ENCODE measurements at regions not wholly inside any gene's neighbourhood (a gene's known extent, or its start where the extent isn't known, plus 50 kb on each side); places are given as distances from the start of the nearest gene placed in this dataset.
"Not testable (repeated sequence)": the region's sequence is repeated elsewhere in the genome, so short reads cannot be mapped to it uniquely, and the experiment has no call there.

DNA sequence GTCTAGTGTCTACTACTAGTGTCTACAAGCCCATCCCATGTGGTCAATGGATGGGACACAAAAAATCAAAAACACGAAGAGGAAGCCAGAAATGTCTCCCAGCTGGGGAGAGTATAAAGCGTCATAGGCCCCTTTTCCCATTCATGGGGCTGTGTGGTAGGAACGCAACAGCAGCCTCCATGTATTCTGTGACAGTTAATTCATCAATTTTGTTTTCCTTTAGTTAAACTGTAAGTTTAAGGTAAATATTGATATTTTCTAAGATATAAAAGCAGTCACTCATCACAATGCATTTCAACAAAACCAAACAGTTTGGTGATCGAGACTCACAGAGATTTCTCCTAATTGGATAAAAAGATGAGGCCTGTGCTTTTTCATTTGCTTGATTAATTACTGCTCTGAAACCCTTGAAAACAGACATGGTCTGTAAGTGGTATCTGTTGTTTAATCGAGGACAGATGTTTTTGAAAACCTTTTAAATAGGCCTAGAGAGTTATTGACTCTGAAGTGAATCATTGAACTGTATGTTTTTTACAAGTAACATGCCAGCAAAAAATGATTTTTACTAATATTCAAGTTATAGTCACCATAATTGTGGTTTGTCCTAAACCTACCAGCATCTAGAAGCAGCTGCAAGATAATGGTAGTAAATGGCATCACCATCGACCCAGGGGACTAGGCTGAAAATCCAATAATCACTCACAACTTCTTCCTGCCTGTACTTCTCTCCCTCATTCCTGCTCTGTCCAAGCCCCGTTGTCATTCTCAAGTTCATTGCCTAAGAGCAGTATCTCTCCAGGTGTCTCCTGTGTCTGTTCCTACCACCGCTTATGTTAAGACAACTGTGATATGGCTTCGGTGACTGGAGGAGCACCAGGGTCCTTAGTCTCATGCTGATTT, 87.7 kb upstream of the SHISA3 start:
- no peak overlapping the region for H3K4me3 ChIP-seq
- no peaks in the 10 kb centered on the region for H3K4me1 ChIP-seq
- no peaks in the 10 kb centered on the region for H3K27me3 ChIP-seq
- H3K36me3 ChIP-seq, result no peaks in the 10 kb centered on the region
- no peaks in the 10 kb centered on the region for H3K9me3 ChIP-seq
- intact Hi-C loops (cut with DNase I), result no loop called here
- TF ChIP-seq, protein P1, sequence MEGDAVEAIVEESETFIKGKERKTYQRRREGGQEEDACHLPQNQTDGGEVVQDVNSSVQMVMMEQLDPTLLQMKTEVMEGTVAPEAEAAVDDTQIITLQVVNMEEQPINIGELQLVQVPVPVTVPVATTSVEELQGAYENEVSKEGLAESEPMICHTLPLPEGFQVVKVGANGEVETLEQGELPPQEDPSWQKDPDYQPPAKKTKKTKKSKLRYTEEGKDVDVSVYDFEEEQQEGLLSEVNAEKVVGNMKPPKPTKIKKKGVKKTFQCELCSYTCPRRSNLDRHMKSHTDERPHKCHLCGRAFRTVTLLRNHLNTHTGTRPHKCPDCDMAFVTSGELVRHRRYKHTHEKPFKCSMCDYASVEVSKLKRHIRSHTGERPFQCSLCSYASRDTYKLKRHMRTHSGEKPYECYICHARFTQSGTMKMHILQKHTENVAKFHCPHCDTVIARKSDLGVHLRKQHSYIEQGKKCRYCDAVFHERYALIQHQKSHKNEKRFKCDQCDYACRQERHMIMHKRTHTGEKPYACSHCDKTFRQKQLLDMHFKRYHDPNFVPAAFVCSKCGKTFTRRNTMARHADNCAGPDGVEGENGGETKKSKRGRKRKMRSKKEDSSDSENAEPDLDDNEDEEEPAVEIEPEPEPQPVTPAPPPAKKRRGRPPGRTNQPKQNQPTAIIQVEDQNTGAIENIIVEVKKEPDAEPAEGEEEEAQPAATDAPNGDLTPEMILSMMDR (IDR thresholded peaks at IDR 0.05), result no peak
- DNase-seq (ENCODE audit: low spot score in 2 of 2), result no peak
- no peak overlapping the region for H3K27ac ChIP-seq

GRCh38 chr4:42310358-42310757, 86.9 kb upstream of the SHISA3 start:
- DNase-seq (ENCODE audit: low spot score in 2 of 2), result no peak
- Histone ChIP-seq H3K36me3 (no peaks in the 10 kb centered on the region), H3K4me3 (no peak overlapping the region), H3K9me3 (no peaks in the 10 kb centered on the region), H3K27me3 (no peaks in the 10 kb centered on the region), H3K27ac (no peak overlapping the region), H3K4me1 (no peaks in the 10 kb centered on the region)
- intact Hi-C loops (cut with DNase I), result no loop called here
- TF ChIP-seq, protein P1 (IDR thresholded peaks at IDR 0.05), result no peak

DNA sequence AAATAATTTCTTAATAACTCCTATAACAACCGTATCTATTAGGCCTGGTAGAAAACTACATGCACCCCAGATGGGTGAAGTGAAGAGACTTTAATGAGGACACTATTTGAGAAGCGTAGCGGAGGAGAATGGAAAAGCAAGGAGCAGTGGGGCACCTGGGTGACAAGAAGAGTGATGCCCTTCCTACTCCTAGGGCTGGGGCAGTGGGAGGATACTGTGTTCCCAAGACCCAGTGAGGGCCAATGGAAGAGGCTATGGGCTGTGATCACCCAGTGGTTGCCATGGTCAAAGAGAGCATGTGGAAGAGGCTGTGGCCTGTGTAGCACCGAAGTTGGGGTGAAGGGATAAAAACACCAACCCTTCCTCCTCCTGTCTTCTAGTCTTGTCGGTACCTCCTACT, 86.5 kb upstream of the SHISA3 start:
- intact Hi-C loops (cut with DNase I), result no loop called here
- Histone ChIP-seq H3K27ac (no peak overlapping the region), H3K4me3 (no peak overlapping the region), H3K9me3 (no peaks in the 10 kb centered on the region), H3K36me3 (no peaks in the 10 kb centered on the region), H3K4me1 (no peaks in the 10 kb centered on the region), H3K27me3 (no peaks in the 10 kb centered on the region)
- DNase-seq (ENCODE audit: low spot score in 2 of 2), result no peak
- TF ChIP-seq, protein P1 (IDR thresholded peaks at IDR 0.05), result no peak

GRCh38 chr4:42311591-42311990, 85.7 kb upstream of the SHISA3 start:
- intact Hi-C loops (cut with DNase I), result no loop called here
- no peak for DNase-seq (ENCODE audit: low spot score in 2 of 2)
- Histone ChIP-seq H3K36me3 (no peaks in the 10 kb centered on the region), H3K4me3 (no peak overlapping the region), H3K4me1 (no peaks in the 10 kb centered on the region), H3K9me3 (no peaks in the 10 kb centered on the region), H3K27me3 (no peaks in the 10 kb centered on the region), H3K27ac (no peak overlapping the region)
- TF ChIP-seq, protein P1 (IDR thresholded peaks at IDR 0.05), result no peak

- intact Hi-C loops (cut with DNase I); H3K4me3 ChIP-seq; DNase-seq (ENCODE audit: low spot score in 2 of 2); H3K9me3 ChIP-seq; H3K36me3 ChIP-seq; H3K4me1 ChIP-seq; H3K27me3 ChIP-seq; H3K27ac ChIP-seq: not testable (repeated sequence)
These were observed 83.9 kb upstream of the SHISA3 start for GRCh38 chr4:42313420-42313819.

GRCh38 chr4:42313872-42314271, 83.4 kb upstream of the SHISA3 start:
- TF ChIP-seq, protein P1 (IDR thresholded peaks at IDR 0.05), result no peak
- no peaks in the 10 kb centered on the region for H3K36me3 ChIP-seq
- intact Hi-C loops (cut with DNase I), result no loop called here
- no peak for DNase-seq (ENCODE audit: low spot score in 2 of 2)
- H3K9me3 ChIP-seq, result no peaks in the 10 kb centered on the region
- no peaks in the 10 kb centered on the region for H3K4me1 ChIP-seq
- H3K27me3 ChIP-seq, result no peaks in the 10 kb centered on the region
- H3K27ac ChIP-seq, result no peak overlapping the region
- H3K4me3 ChIP-seq, result no peak overlapping the region
